DND-41 (cell line): ENCODE measurements at regions not wholly inside any gene's neighbourhood (a gene's known extent, or its start where the extent isn't known, plus 50 kb on each side); places are given as distances from the start of the nearest gene placed in this dataset.
"Not testable (repeated sequence)": the region's sequence is repeated elsewhere in the genome, so short reads cannot be mapped to it uniquely, and the experiment has no call there.

ENCODE experiments used
- EZH2 ChIP-seq: IDR thresholded peaks from 3 replicates; pipeline ENCODE4 v1.6.1; 2012; ENCODE audit warnings: borderline replicate concordance, low read depth, mild to moderate bottlenecking, moderate library complexity, low read length, inconsistent platforms; ENCODE audit not compliant: severe bottlenecking
- TF ChIP-seq, protein P1 (sequence below): IDR thresholded peaks from 2 replicates; pipeline ENCODE4 v1.5.1; 2012; ENCODE audit warnings: borderline replicate concordance, low read length, moderate library complexity, mild to moderate bottlenecking; ENCODE audit not compliant: poor library complexity, severe bottlenecking; ENCODE audit errors: extremely low read depth

DNA sequence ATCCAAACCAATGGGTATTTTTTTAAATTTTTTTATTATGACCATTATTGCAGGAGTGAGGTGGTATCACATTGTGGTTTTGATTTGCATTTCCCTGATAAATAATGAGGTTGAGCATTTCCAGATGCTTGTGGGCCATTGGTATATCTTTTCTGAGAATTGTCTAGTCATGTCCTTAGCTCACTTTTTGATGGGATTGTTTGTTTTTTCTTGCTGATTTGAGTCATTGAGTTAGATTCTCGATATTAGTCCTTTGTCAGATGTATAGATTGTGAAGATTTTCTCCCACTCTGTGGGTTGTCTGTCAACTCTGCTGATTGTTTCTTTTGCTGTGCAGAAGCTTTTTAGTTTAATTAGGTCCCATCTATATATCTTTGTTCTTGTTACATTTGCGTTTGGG is 388.9 kb downstream of the DAD1 start:
- TF ChIP-seq EZH2 = not testable (repeated sequence)
- TF ChIP-seq, protein P1, sequence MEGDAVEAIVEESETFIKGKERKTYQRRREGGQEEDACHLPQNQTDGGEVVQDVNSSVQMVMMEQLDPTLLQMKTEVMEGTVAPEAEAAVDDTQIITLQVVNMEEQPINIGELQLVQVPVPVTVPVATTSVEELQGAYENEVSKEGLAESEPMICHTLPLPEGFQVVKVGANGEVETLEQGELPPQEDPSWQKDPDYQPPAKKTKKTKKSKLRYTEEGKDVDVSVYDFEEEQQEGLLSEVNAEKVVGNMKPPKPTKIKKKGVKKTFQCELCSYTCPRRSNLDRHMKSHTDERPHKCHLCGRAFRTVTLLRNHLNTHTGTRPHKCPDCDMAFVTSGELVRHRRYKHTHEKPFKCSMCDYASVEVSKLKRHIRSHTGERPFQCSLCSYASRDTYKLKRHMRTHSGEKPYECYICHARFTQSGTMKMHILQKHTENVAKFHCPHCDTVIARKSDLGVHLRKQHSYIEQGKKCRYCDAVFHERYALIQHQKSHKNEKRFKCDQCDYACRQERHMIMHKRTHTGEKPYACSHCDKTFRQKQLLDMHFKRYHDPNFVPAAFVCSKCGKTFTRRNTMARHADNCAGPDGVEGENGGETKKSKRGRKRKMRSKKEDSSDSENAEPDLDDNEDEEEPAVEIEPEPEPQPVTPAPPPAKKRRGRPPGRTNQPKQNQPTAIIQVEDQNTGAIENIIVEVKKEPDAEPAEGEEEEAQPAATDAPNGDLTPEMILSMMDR = not testable (repeated sequence)
